ENCODE measurements at regions not wholly inside any gene's neighbourhood (a gene's known extent, or its start where the extent isn't known, plus 50 kb on each side); places are given as distances from the start of the nearest gene placed in this dataset.

DNA sequence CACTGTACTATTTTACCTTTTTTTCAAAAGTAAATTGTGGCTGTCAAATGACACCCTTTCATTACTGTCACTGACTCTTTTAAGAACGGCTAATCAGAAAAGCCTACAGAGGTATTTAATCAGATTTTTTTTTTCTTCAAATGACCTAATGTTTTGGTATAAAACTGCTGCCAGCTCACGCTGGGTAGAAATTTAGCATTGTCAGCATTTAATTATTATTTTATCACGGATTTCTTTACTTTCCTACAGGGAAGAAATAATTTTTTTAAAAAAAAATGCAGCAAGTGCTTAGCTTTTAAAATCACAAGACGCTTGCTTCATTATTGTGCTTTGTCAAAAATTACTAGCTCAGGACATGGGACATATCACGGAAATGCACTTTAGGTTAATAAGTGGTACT lies 149.1 kb upstream of the FOXN3 start:
- TF ChIP-seq TAF1 (IDR thresholded peaks at IDR 0.05; ENCODE audit: borderline replicate concordance, insufficient read depth, low read length) (no peak), POLR2AphosphoS5 (IDR thresholded peaks at IDR 0.05; ENCODE audit: low read depth, low read length) (no peak), SIN3A (IDR thresholded peaks at IDR 0.05; ENCODE audit: borderline replicate concordance, insufficient read depth, low read length) (no peak)
- TF ChIP-seq, protein P1, sequence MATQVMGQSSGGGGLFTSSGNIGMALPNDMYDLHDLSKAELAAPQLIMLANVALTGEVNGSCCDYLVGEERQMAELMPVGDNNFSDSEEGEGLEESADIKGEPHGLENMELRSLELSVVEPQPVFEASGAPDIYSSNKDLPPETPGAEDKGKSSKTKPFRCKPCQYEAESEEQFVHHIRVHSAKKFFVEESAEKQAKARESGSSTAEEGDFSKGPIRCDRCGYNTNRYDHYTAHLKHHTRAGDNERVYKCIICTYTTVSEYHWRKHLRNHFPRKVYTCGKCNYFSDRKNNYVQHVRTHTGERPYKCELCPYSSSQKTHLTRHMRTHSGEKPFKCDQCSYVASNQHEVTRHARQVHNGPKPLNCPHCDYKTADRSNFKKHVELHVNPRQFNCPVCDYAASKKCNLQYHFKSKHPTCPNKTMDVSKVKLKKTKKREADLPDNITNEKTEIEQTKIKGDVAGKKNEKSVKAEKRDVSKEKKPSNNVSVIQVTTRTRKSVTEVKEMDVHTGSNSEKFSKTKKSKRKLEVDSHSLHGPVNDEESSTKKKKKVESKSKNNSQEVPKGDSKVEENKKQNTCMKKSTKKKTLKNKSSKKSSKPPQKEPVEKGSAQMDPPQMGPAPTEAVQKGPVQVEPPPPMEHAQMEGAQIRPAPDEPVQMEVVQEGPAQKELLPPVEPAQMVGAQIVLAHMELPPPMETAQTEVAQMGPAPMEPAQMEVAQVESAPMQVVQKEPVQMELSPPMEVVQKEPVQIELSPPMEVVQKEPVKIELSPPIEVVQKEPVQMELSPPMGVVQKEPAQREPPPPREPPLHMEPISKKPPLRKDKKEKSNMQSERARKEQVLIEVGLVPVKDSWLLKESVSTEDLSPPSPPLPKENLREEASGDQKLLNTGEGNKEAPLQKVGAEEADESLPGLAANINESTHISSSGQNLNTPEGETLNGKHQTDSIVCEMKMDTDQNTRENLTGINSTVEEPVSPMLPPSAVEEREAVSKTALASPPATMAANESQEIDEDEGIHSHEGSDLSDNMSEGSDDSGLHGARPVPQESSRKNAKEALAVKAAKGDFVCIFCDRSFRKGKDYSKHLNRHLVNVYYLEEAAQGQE (IDR thresholded peaks at IDR 0.05; ENCODE audit: insufficient read depth in 1 of 2, low read depth in 2 of 2, low read length in 2 of 2) = no peak
